ENCODE measurements at regions not wholly inside any gene's neighbourhood (a gene's known extent, or its start where the extent isn't known, plus 50 kb on each side); places are given as distances from the start of the nearest gene placed in this dataset.
"Not testable (repeated sequence)": the region's sequence is repeated elsewhere in the genome, so short reads cannot be mapped to it uniquely, and the experiment has no call there.

DNA sequence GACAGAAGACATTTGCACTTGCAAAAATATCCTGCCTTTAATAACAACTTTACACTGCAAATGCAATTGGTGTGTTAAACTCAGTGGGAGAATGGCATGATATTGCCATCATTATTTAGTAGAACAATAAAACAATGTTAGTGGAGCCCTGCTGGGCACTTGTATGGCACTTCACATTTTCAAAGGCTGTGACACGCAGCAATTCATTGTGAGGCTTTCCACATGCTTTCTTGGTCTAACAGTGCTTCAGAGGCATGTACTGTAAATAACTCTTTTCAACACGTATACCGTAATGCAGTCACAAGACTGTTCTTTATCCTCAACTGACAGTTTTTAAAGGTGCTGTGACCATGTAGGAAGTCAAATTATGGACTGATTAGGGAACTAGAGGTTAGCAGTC is 155.5 kb upstream of the EPB41L4A start:
- DNase-seq, result peak; percentile 23

DNA sequence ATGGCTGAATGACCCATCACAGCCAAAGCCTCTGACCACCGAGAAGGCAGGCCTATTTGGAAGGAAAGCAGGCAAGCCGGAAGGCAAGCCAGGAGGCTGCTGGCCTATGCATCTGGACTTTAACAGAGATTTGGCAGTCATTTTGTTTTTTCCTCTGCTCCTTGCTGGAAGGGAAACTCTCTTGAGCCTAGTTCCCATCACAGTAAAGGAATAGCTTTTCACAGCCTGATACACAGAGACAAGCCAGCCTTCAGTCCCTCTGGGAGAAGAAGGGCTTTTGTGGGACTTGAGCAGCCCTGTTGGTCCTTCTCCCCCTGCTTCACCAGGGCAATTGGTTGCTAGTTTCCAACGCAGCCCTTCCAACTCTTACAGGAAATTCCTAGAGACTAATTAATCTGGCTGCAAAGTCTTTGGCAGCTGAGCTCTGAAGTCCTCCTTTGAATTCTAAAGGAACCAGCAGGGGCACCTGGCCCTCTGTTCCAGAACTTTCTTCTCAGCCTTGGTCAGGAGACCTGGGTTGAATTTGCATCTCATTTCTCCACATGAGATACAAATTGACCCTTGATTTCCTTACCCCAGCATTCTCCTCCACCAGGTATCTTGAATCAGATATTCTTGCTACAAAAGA is 157.3 kb upstream of the EPB41L4A start:
- DNase-seq, result no peak

DNA sequence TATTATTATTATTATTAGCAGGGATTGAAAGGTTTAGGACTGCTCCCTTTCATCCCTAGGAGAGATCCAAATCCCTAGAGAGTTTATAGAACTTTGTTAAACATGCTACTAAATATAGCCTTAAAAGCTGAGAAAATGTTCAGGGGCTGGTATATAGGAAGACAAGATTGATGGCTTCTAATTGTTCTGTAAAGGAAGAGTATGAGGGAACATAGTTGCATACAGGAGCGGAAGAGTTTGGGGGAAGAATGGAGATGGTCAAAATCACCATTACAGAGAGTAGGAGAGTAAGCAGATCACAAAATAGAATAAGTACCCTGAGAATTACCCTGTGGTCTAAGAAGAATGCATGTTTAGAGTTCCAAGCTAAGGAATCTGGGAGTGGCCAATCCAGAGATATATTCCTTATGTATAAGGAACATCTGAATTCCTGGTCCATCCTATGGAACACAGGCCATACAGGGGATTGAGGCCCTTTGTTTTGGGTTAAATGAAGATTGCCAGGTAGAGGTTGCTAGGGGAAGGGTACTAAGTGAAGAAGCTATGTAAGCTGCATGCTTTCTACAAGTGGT is 158.0 kb upstream of the APC start:
- DNase-seq, result no peak

DNA sequence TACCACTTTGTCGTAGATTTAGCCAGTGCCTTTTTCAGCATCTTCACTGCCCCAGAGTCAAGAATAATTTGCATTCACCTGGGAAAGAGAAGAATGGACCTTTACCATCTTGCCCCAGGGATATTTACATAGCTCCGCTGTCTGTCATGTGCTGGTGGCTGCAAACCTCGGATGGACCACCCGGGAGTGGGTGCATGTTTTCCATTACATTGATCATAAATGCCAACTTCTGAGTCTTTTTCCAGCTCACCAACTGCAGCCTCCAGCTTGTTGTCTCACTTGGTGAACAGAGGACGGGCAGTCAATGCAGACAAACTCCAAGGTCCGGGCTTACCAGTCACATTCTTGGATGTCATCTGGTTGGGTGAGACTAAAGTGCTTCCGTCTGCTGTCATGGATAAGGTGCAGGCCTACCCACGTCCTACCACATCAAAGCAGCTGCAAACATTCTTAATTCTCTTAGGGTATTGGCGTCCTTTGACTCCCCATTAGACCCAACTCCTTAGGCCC is 155.8 kb upstream of the APC start:
- no peak for DNase-seq

DNA sequence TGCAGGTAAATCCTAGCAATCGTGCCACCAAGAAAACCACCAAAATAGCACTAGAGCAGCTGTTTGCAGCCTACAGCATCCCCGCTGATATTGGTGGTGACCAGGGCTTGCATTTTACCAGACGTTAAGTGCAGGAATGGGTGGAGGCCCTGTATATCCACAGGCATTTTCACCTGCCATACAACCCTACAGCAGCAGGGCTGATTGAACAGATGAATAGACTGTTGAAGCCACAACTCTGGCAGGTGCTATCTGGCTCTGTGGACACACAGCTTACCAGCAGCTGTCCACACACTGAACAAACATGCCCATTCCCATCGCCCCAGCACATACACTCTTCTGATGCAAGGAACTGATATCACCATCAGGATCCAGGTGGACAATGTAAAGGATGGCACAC is 154.5 kb upstream of the APC start:
- DNase-seq, result peak; percentile 25

DNA sequence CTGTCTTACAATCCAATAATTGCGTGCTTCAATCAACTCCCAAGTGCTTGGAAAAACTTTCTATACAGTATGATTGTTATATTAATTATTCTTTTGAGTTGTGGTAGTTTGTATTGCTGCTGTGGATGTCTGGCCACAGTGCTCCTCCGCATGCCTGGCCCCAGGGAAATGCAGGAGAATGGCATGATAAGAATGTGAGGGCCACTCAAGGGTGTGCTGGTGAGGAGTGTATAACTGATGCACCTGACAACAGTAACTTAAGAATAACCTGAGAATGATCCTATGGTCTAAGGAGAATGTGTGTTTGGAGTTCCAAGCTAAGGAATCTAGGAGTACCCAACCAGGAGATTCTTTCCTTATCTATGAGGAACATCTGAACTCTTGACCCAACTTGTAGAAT is 152.9 kb upstream of the APC start:
- no peak for DNase-seq

DNA sequence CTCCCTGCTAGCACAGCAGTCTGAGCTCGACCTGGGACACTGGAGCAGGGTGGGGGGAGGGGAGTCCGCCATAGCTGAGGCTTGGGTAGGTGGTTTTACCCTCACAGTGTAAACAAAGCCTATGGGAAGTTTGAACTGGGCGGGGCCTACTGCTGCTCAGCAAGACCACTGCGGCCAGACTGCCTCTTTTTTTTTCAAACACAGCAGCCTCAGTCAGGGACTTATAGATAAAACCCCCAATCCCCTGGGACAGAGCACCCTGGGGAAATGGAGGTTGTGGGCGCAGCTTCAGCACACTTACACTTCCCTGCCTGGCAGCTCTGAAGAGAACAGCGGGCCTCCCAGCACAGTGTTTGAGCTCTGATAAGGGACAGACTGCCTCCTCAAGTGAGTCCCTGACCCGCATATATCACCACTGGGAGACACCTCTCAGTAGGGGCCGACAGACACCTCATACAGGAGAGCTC is 151.1 kb upstream of the APC start:
- no peak for DNase-seq

DNA sequence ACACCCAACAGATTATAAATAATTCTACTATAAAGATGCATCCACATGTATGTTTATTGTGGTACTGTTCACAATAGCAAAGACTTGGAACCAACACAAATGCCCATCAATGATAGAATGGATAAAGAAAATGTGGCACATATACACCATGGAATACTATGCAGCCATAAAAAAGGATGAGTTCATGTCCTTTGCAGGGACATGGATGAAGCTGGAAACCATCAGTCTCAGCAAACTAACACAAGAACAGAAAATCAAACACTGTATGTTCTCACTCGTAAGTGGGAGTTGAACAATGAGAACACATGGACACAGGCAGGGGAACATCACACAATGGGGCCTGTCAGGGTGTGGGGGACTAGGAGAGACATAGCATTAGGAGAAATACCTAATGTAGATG is 146.8 kb upstream of the APC start:
- not testable (repeated sequence) for DNase-seq

DNA sequence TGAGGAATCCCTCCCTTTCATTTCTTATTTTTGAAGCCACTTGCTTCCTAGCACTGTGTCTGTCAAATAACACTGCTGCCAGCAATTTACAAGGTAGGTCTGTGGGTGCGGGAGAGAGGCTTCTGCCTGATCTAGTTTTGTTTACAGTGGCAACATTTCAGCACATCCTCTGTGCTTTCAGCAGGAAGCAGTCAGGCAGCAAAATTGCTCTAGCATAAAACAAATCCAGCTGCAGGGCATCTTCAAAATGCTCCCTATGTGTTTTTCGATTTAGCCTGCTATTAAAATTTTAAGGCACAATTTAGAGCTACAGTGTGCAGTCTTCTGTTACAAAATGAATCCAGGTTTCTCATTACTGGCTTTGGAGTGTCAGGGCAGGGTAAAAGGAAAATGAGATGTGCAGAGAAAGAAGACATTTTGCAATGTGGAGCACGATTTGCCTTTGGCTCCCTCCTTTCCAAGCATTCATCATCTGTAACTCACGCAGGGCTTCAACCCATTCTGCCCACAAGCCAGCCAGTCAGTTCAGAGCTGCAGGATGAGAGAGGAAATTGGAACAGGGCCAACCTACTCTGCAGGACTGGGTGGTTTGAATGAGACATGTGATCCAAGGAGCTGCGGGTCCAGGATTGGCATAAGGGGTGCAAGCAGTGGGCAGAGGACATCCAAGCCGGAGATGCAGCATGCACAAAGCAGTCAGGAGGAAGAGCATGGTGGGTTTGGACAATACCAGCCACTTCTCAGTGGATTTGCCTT is 143.4 kb upstream of the APC start:
- DNase-seq, result no peak

DNA sequence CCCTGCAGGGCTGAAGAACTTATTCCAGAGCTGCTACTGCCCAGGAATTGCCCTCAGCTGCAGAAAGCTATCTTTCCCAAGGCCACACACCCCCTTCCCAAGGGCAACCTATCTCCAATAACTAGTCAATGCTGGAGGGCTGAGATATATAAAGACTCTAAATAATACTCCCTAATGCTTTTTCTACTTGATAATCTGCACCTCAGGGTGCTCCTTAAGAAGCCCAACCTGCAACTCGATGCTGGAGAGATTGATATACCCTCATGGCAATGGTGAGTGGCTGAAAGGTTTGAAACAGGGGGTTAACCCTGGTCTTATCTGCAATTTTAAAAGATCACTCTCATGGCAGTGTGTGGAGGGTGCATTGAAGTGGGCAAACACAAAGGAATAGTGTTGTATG is 142.7 kb upstream of the APC start:
- no peak for DNase-seq

DNA sequence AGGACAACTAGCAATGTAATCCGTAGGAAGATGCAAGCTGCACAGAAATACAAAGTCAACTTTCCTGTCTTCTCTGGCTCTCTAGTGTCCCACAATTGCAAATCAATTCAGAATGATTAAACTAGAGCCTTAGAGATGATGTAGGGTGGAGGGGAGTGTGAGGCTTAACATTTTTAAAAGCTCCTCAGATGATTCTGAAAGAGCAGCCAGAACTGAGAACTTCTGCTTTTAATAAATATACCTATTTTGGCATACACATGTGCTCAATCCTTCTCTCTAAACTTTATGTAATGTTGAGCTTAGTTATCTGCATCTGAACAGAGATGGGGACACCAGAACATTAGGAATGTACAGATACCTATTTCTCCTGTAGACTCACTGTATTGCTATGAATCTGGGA is 139.9 kb upstream of the APC start:
- no peak for DNase-seq

DNA sequence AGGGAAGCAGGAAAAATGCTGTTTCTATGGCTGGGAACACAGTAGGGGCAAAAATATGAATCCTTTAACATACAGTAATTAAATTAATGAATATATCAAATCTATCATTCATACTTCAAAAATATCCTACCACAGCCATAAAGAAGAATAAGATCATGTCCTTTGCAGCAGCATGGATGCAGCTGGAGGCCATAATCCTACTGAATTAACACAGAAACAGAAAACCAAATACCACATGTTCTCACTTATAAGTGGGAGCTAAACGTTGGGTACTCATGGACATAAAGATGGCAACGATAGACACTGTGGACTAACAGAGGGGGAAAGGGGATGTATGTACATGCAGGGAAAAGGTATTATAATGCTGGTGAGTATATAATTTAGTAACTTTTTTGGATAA is 137.2 kb upstream of the APC start:
- not testable (repeated sequence) for DNase-seq

DNA sequence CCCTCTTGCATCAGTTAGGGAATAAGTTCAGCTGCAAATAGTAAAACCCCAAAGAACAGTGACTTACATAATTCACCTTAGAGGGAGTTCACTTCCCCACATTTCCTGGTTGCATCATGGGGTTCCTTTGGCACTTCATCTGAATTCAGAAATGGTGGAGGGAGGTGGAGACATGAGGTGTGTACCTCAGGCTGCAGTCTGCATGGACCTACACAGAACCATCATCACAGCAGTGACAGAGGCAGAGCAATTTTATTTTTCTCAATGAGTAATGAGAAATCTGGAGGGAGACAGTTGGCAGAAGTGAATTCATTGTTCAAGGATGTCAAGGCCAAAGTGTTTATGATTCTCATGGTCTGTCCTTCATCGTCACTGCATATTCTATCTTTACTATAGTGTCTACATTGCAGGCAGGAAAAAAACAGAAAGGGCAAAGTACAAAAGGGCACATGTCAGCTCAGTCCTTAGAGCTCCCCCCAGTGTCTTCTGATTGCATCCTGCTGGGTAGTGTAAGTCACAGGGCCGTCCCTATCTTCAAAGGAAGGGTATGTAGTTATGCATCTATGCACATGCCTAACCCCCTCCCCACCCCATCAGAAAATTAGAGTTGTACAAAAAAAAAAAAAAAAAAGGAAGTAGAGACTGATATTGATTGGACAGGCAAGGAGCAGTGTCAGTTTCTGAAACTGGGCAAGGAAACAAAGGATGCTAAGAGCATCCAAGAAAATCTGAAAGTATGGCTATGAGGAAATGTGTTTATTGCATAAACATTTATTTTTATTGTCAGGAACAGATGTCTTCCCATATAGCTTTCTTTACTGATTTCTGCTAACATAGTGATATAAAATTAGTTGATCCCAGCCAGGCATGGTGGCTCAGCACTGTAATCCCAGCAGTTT is 132.7 kb upstream of the APC start:
- no peak for DNase-seq

DNA sequence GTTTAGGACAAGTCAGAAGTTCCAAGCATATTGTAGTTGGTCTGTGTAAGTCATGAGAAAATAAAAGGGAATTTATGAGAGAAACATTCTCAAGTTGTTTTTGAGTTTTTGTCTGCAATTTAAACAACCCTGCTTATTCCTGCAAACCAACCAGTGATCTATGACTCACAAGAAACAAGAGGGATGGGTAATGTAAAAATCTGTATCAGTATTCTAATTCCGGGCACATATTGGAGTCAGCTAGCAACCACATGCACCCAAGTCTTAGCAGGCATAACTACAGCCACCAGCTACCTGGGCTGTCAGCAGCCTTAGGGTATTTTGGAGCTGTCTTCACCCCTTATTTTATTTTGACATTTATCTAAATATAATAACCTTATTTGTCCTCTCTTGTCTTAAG is 128.7 kb upstream of the APC start:
- no peak for DNase-seq

DNA sequence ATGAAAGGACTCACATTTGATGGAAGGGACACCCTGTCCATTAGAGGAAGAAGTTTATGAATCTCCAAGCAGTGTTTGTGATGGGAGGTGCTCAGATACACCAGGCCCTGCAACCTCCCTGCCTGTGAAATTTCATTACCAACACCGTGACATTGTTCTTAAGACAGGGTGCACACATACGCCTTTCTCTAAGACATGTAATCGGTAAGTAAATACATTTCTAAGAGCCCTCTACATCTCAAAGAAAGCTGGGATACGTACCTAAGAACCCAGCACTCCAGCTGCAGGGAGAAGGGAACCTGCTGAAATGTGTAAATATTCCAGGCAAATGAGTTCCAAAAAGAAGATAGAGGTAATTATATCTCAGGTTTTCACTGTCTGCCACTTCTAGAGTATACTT is 125.0 kb upstream of the APC start:
- no peak for DNase-seq

DNA sequence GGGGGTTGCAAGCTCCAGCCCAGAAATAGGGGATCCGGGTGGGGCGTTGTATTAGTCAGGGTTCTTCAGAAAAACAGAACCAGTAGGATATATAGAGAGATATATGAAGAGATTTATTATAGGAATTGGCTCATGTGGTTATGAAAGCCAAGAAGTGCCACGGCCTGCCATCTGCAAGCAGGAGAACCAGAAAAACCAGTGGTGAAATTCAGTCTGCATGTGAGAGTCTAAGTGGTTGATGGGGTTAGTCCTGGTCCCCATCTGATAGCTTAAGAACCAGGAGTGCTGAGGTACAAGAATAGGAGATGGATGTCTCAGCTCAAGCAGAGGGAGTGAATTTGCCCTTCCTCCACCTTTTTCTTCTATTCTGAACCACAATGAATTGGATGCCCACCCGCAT is 123.4 kb upstream of the APC start:
- no peak for DNase-seq

DNA sequence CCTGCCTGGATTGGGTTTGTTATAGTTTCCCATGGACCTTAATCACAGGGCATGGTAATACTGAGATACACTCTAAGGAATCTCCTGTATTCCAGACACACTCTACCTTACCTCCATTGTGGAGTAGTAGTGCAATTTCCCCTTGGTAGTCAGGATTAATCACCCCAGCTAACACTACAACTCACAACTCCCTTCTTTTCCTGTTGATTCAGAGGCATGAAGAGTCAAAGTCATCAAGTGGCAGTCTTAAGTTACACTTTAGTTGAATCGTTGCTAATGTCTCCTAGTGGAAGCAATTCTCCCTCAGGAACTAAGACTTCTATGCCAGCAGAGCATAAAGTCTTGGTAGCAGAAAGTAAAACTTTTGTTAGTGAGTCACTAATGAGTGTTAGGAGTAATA is 122.7 kb upstream of the APC start:
- no peak for DNase-seq

DNA sequence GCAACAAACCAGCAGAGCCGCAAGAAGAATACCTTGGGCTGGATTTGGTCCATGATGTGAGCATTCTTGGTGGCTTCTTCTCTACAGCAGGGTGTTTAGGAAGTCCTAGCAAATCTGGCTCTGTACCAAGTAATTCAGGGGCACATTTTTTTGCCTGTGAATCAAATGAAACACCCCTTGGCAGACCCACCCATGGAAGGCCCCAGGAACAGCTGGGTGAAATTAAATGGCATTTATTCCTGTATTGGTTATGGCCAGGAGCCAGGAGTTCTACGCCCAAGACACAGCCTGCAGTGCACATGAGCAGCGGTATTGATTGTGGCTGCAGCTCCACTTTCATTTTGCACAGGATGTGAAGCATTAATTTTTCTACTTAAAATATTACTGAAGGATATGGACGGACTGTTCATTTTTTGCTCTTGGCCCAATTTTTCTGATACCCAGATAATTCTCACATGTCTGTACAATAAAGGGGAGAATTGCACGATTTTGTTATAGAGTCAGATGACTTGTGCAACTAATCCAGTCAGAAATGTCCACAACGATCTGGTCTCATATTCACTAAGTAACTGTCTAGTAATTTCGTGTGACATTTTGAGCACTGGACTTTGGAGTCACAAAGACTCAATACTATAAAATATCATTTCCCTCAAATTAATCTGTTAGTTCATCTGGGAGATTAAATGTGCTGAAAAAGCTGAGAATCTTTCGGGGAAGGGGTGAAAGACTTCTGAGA is 120.7 kb upstream of the APC start:
- no peak for DNase-seq

DNA sequence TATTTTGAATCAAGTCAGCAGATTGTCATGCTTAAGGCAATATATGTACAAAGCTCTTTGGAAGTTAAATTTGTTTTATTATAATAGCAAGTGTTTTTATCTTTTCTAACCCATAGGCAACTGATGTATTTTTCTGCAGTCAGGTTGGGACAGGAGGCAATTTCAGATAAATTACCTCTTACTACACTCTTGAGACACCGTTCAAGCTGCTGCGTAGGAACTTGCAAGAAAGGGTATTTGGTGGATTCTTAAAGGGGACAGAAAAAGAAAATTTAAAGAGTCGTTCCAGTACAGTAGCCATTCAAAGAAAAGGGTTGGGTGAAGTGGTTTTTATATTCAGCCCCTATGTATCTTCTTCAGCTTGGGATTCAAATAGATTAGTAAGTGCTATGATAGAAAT is 112.4 kb upstream of the APC start:
- no peak for DNase-seq

DNA sequence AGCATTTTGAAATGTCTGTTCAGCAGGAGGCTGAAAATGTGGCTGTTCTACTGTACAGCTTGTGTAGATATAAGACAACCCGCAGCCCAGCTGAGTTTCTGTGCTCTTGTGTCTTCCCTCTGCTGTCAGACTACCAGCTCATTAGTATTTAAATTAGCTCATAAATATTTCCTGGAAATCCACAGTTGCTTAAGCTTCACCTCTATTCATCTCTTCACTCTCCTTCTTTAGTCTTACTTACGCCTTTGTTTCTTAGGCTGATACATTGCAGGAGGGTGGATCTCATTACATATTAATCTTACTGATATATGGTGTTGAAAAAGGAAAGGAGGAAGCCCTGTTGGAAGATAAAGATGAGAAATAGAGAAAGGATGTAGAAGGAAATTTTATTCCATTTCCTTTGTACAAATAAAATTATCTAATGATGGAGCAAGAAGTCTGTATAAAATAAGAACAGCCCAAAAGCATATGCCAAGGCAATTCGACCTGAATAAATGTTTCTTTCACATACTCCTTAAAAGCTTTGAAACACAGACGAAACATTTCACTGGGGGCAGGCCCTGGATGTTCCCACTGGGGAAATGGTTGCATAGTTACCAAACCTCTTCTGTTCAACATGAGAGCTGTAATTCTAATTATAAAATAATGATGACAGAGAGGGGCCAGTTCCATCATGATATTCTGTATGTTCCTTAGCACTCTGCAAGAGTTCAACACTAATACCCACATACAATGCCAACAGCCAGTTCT is 111.8 kb upstream of the APC start:
- DNase-seq, result no peak

DNA sequence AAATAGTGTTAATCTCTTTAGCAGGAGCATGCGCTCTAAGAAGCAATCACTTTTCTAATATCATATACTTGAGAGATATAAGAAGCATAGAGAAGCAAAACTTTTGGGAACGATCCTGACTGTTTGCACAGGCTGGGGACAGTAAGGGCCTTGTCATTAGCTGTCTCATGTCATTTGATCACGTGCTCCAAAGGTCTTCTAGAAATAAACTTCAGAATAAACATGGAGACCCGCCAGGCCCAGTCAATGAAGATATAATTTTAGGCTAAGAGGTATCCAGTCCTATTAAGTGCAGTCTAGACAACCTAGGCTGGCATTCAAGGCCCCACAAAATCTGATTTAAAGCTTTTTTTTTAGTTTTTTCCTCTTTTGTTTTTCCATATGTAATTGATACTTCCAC is 111.0 kb upstream of the APC start:
- no peak for DNase-seq

All from NCI-H510A treated with DMSO at 0.1 percent for 48 hours (cell line).